Endothelial cell of umbilical vein (primary cell): ENCODE measurements at regions not wholly inside any gene's neighbourhood (a gene's known extent, or its start where the extent isn't known, plus 50 kb on each side); places are given as distances from the start of the nearest gene placed in this dataset.

Experiments
- FOS ChIP-seq: IDR thresholded peaks from 2 replicates; pipeline ENCODE4 v1.6.1; 2011; ENCODE audit warnings: mild to moderate bottlenecking, low read length, moderate library complexity, borderline replicate concordance; ENCODE audit not compliant: insufficient read depth
- MYC ChIP-seq: IDR thresholded peaks from one replicate; pipeline ENCODE4 v1.6.1; 2011; ENCODE audit warnings: mild to moderate bottlenecking, low read depth, low read length
- POLR2A ChIP-seq: IDR thresholded peaks from 2 replicates; pipeline ENCODE4 v1.6.1; 2012; ENCODE audit warnings: low read depth, mild to moderate bottlenecking, control low read depth, low read length
- POLR2AphosphoS5 ChIP-seq: IDR thresholded peaks from 2 replicates; pipeline ENCODE4 v1.6.1; 2012; ENCODE audit warnings: low read depth, mild to moderate bottlenecking, control low read depth, low read length, moderate library complexity; ENCODE audit not compliant: insufficient read depth
- TF ChIP-seq, protein P1 (sequence below), 2 donors: IDR thresholded peaks; 1 replicate in 1 of 2; 2 replicates in 1 of 2; pipeline ENCODE4 v1.5.1; 2011; ENCODE audit warnings: low read length in 2 of 2, mild to moderate bottlenecking in 2 of 2, moderate library complexity in 2 of 2, control low read depth in 1 of 2, inconsistent platforms in 1 of 2, low read depth in 1 of 2; ENCODE audit not compliant: insufficient read depth in 1 of 2; ENCODE audit errors: extremely low read depth in 1 of 2

DNA sequence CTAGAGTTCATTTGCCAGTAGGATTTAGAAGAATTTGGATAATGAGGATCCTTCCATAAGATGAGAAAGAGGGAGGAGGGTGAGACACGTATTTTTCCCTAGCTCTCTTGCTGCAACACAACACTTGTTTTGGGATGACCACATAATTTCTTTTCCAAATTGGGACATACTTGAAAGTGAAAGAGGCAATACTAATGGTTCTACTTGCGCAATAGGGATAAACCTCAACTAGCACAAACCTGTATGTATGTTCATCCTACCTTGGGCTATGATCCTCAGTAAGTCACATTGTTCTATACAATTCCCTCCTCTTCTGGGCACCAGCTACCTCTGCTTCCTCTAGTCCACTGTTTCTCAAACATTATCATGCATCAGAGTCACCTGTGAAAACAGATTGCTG is 1208.8 kb upstream of the LRRTM1 start:
- TF ChIP-seq, protein P1, sequence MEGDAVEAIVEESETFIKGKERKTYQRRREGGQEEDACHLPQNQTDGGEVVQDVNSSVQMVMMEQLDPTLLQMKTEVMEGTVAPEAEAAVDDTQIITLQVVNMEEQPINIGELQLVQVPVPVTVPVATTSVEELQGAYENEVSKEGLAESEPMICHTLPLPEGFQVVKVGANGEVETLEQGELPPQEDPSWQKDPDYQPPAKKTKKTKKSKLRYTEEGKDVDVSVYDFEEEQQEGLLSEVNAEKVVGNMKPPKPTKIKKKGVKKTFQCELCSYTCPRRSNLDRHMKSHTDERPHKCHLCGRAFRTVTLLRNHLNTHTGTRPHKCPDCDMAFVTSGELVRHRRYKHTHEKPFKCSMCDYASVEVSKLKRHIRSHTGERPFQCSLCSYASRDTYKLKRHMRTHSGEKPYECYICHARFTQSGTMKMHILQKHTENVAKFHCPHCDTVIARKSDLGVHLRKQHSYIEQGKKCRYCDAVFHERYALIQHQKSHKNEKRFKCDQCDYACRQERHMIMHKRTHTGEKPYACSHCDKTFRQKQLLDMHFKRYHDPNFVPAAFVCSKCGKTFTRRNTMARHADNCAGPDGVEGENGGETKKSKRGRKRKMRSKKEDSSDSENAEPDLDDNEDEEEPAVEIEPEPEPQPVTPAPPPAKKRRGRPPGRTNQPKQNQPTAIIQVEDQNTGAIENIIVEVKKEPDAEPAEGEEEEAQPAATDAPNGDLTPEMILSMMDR (IDR thresholded peaks at IDR 0.05; ENCODE audit: extremely low read depth in 1 of 2, insufficient read depth in 1 of 2, low read depth in 1 of 2, low read length in 2 of 2) = no peak
- TF ChIP-seq POLR2A (no peak), POLR2AphosphoS5 (no peak), FOS (no peak), MYC (no peak)
